Keratinocyte (primary cell): ENCODE measurements at regions not wholly inside any gene's neighbourhood (a gene's known extent, or its start where the extent isn't known, plus 50 kb on each side); places are given as distances from the start of the nearest gene placed in this dataset.

Experiments used
- DNase-seq: peaks from one replicate; pipeline ENCODE4 v3.0.0-alpha.2; 2011; ENCODE audit warnings: low read depth, missing footprints, low spot score
- FAIRE-seq: peaks from 2 replicates; lab custom pipeline; 2011; peaks lifted over from hg19 to GRCh38; lab: Jason Lieb, UNC
- H2AFZ ChIP-seq: 2 replicates; pipeline ENCODE4 v1.6.0; 2012; ENCODE audit warnings: low read length, control low read depth, inconsistent platforms; ENCODE audit not compliant: control insufficient read depth
- H3K27ac ChIP-seq: 2 replicates; pipeline ENCODE4 v1.5.1; 2011; ENCODE audit warnings: low read length; ENCODE audit not compliant: control insufficient read depth, insufficient read depth
- H3K27me3 ChIP-seq: 3 replicates; pipeline ENCODE4 v1.6.0; 2011; ENCODE audit warnings: low read length; ENCODE audit not compliant: control insufficient read depth, insufficient read depth; ENCODE audit errors: extremely low read depth
- H3K36me3 ChIP-seq, 2 experiments: 2 replicates in 1 of 2; 3 replicates in 1 of 2; pipeline ENCODE4 v1.5.1; 2011; ENCODE audit warnings: low read length in 2 of 2, mild to moderate bottlenecking in 1 of 2; ENCODE audit not compliant: control insufficient read depth in 2 of 2, insufficient read depth in 2 of 2; ENCODE audit errors: extremely low read depth in 1 of 2
- H3K4me1 ChIP-seq: 3 replicates; pipeline ENCODE4 v1.5.1; 2011; ENCODE audit warnings: low read length; ENCODE audit not compliant: control insufficient read depth, insufficient read depth; ENCODE audit errors: extremely low read depth
- H3K4me2 ChIP-seq: 3 replicates; pipeline ENCODE4 v1.6.0; 2011; ENCODE audit warnings: low read depth, low read length; ENCODE audit not compliant: control insufficient read depth, insufficient read depth; ENCODE audit errors: extremely low read depth
- H3K4me3 ChIP-seq, 3 experiments: fragments of 200-600 bp in 1 of 3; sonication (generic) in 1 of 3; 2 replicates in 2 of 3; 3 replicates in 1 of 3; pipeline ENCODE4 v1.5.1; 2011 to 2016; ENCODE audit warnings: low read length in 3 of 3, mild to moderate bottlenecking in 3 of 3, control low read depth in 2 of 3, inconsistent platforms in 1 of 3, low read depth in 1 of 3, mixed read lengths in 1 of 3, mixed run types in 1 of 3, moderate library complexity in 1 of 3; ENCODE audit not compliant: control insufficient read depth in 2 of 3, insufficient read depth in 2 of 3; ENCODE audit errors: extremely low read depth in 1 of 3
- H3K79me2 ChIP-seq: 2 replicates; pipeline ENCODE4 v1.6.0; 2012; ENCODE audit warnings: low read length; ENCODE audit not compliant: control insufficient read depth, insufficient read depth
- H3K9ac ChIP-seq: 3 replicates; pipeline ENCODE4 v1.6.0; 2011; ENCODE audit warnings: low read length; ENCODE audit not compliant: control insufficient read depth, insufficient read depth; ENCODE audit errors: extremely low read depth
- H3K9me1 ChIP-seq: 3 replicates; pipeline ENCODE4 v1.6.0; 2011; ENCODE audit warnings: low read length; ENCODE audit not compliant: control insufficient read depth, insufficient read depth; ENCODE audit errors: extremely low read depth
- H3K9me3 ChIP-seq: 2 replicates; pipeline ENCODE4 v1.5.1; 2012; ENCODE audit warnings: low read depth, low read length; ENCODE audit not compliant: control insufficient read depth
- H4K20me1 ChIP-seq: 3 replicates; pipeline ENCODE4 v1.6.0; 2011; ENCODE audit warnings: low read length; ENCODE audit not compliant: control insufficient read depth, insufficient read depth; ENCODE audit errors: extremely low read depth
- CTCF ChIP-seq, 3 experiments: IDR thresholded peaks in 1 of 3; conservative IDR thresholded peaks in 1 of 3; optimal IDR thresholded peaks in 1 of 3; 2 replicates in 2 of 3; 3 replicates in 1 of 3; pipeline versions ENCODE3 to v1.5.1; 2011; ENCODE audit warnings: low read length in 3 of 3, mild to moderate bottlenecking in 3 of 3, moderate library complexity in 2 of 3, control low read depth in 1 of 3, inconsistent platforms in 1 of 3; ENCODE audit not compliant: insufficient read depth in 2 of 3; ENCODE audit errors: extremely low read depth in 1 of 3
- EZH2 ChIP-seq: IDR thresholded peaks from one replicate; pipeline ENCODE4 v1.6.1; 2012; ENCODE audit warnings: inconsistent platforms, mild to moderate bottlenecking, low read length, moderate library complexity
- dilution Hi-C: fragments of 300-500 bp; cut with MboI; formaldehyde crosslinking; loops from one replicate; pipeline ENCODE4 v1.7.0; 2020; ENCODE audit warnings: low sequenced_read_pairs; ENCODE audit not compliant: extremely low pct_ligation_motif_present

GRCh38 chrX:20421275-20421674, 154.6 kb upstream of the RPS6KA3 start:
- DNase-seq, result no peak
- no peak overlapping the region for H3K9ac ChIP-seq
- H3K4me2 ChIP-seq, result no peak overlapping the region
- no peak overlapping the region for H2AFZ ChIP-seq
- no peaks in the 10 kb centered on the region for H3K9me3 ChIP-seq
- FAIRE-seq, result no peak
- no peaks in the 10 kb centered on the region for H3K36me3 ChIP-seq
- H3K4me3 ChIP-seq, result no peak overlapping the region
- no peaks in the 10 kb centered on the region for H3K27me3 ChIP-seq
- no peaks in the 10 kb centered on the region for H3K79me2 ChIP-seq
- H3K27ac ChIP-seq, result no peak overlapping the region
- H3K9me1 ChIP-seq, result no peaks in the 10 kb centered on the region
- TF ChIP-seq EZH2 (no peak), CTCF (optimal IDR thresholded peaks at IDR 0.05 in 1 of 3, IDR thresholded peaks at IDR 0.05 in 1 of 3, conservative IDR thresholded peaks at IDR 0.05 in 1 of 3; ENCODE audit: extremely low read depth in 1 of 3, insufficient read depth in 2 of 3, low read length in 3 of 3) (no peak)
- no peaks in the 10 kb centered on the region for H3K4me1 ChIP-seq
- no peaks in the 10 kb centered on the region for H4K20me1 ChIP-seq
- dilution Hi-C loops, result no loop called here

- H3K79me2 ChIP-seq, result no peaks in the 10 kb centered on the region
- H3K27ac ChIP-seq, result no peak overlapping the region
- no peaks in the 10 kb centered on the region for H4K20me1 ChIP-seq
- H3K4me1 ChIP-seq, result no peaks in the 10 kb centered on the region
- H2AFZ ChIP-seq, result no peak overlapping the region
- no peak for TF ChIP-seq CTCF (optimal IDR thresholded peaks at IDR 0.05 in 1 of 3, IDR thresholded peaks at IDR 0.05 in 1 of 3, conservative IDR thresholded peaks at IDR 0.05 in 1 of 3; ENCODE audit: extremely low read depth in 1 of 3, insufficient read depth in 2 of 3, low read length in 3 of 3)
- no peak for TF ChIP-seq EZH2
- no peak overlapping the region for H3K4me2 ChIP-seq
- H3K9ac ChIP-seq, result no peak overlapping the region
- no peaks in the 10 kb centered on the region for H3K9me3 ChIP-seq
- DNase-seq (no peak), FAIRE-seq (no peak)
- no peak overlapping the region for H3K4me3 ChIP-seq
- no peaks in the 10 kb centered on the region for H3K36me3 ChIP-seq
- H3K9me1 ChIP-seq, result no peaks in the 10 kb centered on the region
- no peaks in the 10 kb centered on the region for H3K27me3 ChIP-seq
- dilution Hi-C loops, result no loop called here
These were observed 153.3 kb upstream of the RPS6KA3 start for GRCh38 chrX:20420058-20420457.
